Neural cell (in vitro differentiated cells): ENCODE measurements at regions not wholly inside any gene's neighbourhood (a gene's known extent, or its start where the extent isn't known, plus 50 kb on each side); places are given as distances from the start of the nearest gene placed in this dataset.

Experiments
- CTCF ChIP-seq: fragments of 450-650 bp; IDR thresholded peaks from 2 replicates; pipeline ENCODE4 v1.5.1; 2014; ENCODE audit warnings: antibody characterized with exemption, mild to moderate bottlenecking, moderate library complexity; ENCODE audit not compliant: poor library complexity, severe bottlenecking
- EP300 ChIP-seq: fragments of 450-650 bp; conservative IDR thresholded peaks from 2 replicates; pipeline ENCODE4 v1.6.1; 2014; ENCODE audit warnings: antibody characterized with exemption, mild to moderate bottlenecking, moderate library complexity; ENCODE audit not compliant: poor library complexity, severe bottlenecking
- EZH2 ChIP-seq: fragments of 200-600, 300-800 bp; shearing (Covaris generic), sonication (generic); IDR thresholded peaks from 2 replicates; pipeline ENCODE4 v1.6.1; 2014; ENCODE audit warnings: antibody characterized with exemption, low read length, borderline replicate concordance, mild to moderate bottlenecking; ENCODE audit not compliant: insufficient read depth, poor library complexity, severe bottlenecking
- MXI1 ChIP-seq: fragments of 450-650 bp; conservative IDR thresholded peaks from 2 replicates; pipeline ENCODE4 v1.6.1; 2014; ENCODE audit warnings: antibody characterized with exemption, mild to moderate bottlenecking; ENCODE audit not compliant: poor library complexity, severe bottlenecking
- SMC3 ChIP-seq: fragments of 450-650 bp; conservative IDR thresholded peaks from 2 replicates; pipeline ENCODE4 v1.6.1; 2014; ENCODE audit warnings: antibody characterized with exemption, mild to moderate bottlenecking, moderate library complexity; ENCODE audit not compliant: poor library complexity
- TAF1 ChIP-seq: IDR thresholded peaks from 2 replicates; pipeline ENCODE4 v1.6.1; 2012; ENCODE audit warnings: low read depth

- no peak for TF ChIP-seq CTCF
- no peak for TF ChIP-seq TAF1
- no peak for TF ChIP-seq EZH2
- no peak for TF ChIP-seq EP300
- TF ChIP-seq MXI1: no peak
- TF ChIP-seq SMC3: no peak
Observed at GRCh38 chr10:6739530-6740174, 159.6 kb upstream of the PRKCQ start.
